ELF-1 (cell line): ENCODE measurements at regions not wholly inside any gene's neighbourhood (a gene's known extent, or its start where the extent isn't known, plus 50 kb on each side); places are given as distances from the start of the nearest gene placed in this dataset.
"Not testable (repeated sequence)": the region's sequence is repeated elsewhere in the genome, so short reads cannot be mapped to it uniquely, and the experiment has no call there.

ENCODE experiments used
- DNase-seq: peaks from one replicate; pipeline ENCODE4 v3.0.0-alpha.2; 2016; ENCODE audit warnings: low read depth, low spot score

DNA sequence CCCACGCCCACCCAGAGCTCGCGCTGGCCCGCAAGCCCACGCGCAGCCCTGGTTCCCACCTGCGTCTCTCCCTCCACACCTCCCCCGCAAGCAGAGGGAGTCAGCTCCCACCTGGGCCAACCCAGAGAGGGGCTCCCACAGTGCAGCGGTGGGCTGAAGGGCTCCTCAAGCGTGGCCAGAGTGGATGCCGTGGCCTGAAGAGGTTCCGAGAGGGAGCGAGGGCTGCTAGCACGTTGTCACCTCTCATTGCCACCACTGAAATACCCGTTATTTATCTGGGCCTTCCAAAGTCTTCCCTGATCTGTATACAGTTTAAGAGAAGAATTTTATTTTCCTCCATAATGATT, 88.3 kb upstream of the MYLIP start:
- no peak for DNase-seq

- DNase-seq: not testable (repeated sequence)
Observed at GRCh38 chr6:16039892-16040627, 88.8 kb upstream of the MYLIP start.

- no peak for DNase-seq
Observed at GRCh38 chr6:16038938-16039337, 89.9 kb upstream of the MYLIP start.

DNA sequence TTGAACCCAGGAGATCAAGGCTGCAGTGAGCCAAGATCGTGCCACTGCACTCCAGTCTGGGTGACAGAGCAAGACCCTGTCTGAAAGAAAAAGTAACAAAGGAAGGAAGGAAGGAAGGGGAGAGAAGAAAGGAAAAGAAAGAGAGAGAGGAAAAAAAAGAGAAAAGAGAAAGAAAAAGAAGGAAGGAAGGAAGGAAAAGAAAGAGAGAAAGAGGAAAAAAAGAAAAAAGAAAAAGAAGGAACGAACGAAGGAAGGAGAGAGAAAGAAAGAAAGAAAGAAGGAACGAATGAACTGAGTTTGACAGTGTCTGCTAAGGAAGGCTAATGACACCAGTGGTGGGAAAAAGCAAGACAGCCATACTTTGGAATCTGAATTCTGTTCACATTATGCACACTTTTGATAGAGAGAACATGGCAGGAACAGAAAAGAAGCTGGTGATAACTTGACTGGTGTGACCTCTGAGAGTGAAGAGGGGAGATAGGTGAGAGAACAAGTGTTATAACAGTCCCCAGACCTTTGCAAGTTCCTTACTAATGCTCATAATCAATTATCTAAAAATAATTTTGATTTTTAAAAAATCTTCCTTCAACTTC, 93.3 kb upstream of the MYLIP start:
- no peak for DNase-seq

- no peak for DNase-seq
Observed at GRCh38 chr6:16033214-16033613, 95.7 kb upstream of the MYLIP start.

- peak; percentile 41 for DNase-seq
Observed at GRCh38 chr6:16031278-16031981, 97.5 kb upstream of the MYLIP start.

- DNase-seq: no peak
Observed at GRCh38 chr6:16028966-16029365, 99.9 kb upstream of the MYLIP start.

- no peak for DNase-seq
Observed at GRCh38 chr6:16020259-16020658, 108.6 kb upstream of the MYLIP start.

DNA sequence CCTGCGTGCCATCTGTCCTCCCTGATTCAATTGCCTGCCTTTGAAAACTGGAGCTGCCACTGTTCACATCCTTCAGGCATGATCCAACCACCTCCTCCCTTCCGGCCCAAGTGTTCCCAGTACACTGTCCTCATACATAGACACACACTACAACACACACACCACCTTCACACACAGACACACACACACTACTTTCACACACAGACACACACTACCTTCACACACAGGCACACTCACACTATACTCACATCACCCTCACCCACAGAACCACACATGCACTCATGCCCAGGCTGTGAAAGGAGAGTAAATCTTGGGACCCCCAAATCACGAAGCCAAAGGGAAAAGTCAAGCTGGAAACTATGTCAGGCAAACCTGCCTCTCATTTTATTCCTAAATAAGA, 109.4 kb upstream of the MYLIP start:
- no peak for DNase-seq

DNA sequence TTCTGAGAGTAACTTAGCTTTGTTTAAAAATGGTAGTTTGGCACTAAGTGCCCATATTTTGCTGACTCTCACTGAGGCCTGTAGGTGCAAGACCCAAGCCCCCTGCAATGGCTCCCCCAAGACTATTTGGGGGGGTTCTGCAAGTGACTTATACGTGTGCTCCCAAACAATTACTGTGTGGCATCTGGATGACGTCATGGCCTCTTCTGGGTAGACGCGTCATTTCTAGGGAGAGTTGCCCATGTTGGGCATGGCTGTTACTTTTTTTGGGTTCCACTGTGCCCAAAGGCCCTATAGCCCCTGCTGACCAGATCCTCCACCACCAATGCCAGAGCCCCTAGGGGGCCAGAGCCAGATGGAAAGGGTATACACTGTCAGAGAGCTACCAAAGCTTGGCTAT, 110.3 kb upstream of the MYLIP start:
- no peak for DNase-seq

- DNase-seq: not testable (repeated sequence)
Observed at GRCh38 chr6:16014325-16014724, 114.6 kb upstream of the MYLIP start.

DNA sequence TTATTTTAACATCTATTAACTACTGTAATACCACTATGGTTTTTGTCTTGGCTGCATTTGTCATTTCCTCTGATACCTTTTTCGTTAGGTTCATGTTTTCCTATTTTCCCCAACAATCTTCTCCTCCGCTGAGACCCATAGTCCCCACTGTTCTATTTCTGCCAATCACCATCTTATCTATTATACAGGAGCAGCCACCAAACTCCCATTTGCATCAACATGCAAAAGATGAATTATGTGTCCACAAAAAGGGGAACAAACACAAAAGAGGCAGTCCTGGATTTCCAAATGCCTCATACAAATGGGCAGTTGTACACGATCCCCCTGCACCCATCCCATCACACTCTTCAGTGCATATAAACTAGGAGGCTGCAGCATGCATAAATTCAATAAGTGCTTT, 121.7 kb upstream of the MYLIP start:
- DNase-seq: no peak

GRCh38 chr6:16006681-16007080, 122.2 kb upstream of the MYLIP start:
- no peak for DNase-seq

DNA sequence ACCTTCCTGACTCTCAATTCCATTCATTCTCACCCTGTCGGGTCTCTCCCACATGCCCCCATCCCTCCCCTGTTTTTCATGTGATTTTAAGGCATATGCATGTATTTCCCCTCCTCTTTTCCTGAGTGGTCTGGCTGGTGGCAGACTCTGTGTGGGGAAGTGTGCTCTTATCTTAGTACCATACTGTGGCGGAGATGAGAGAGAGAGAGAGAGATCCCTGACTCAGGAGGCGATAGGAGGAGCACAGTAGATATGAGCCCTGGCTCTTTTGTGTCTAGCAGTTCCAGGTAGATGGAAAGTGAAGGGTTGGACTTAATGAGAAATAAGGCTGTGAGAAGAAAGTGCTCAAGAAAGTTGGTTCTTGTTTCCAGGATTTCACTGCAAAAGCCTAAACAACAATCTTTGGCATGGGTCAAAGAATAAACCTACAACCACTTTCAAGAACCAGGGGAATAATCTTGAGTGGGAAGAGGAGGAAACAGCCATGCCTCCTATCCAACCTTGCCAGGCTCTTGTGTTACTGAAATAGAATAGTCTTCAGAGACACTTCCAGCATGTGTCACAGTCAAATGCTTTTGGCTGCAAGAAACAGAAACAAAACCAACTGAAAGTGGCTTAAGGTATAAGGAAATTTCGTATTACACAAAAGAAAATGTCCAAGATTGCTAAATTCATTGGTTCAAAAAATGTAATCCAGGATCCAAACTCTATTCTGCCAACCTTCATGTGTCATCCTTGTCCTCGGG, 123.8 kb upstream of the MYLIP start:
- DNase-seq: no peak

DNA sequence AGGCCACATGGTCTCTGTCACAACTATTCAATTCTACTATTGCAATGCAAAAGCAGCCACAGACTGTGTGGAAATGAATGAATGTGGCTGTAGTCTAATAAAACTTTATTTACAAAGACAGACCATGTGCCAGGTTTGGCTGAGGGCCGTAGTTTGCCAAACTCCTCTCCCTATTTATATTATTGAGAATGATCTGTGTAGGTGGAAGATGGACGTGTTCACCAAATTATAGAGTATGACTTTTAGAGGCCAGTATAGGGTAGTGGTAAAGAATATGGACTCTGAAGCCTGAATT, 125.7 kb upstream of the MYLIP start:
- DNase-seq: no peak

- no peak for DNase-seq
Observed at GRCh38 chr6:16002332-16003196, 126.3 kb upstream of the MYLIP start.

GRCh38 chr6:16001158-16001557, 127.7 kb upstream of the MYLIP start:
- no peak for DNase-seq

DNA sequence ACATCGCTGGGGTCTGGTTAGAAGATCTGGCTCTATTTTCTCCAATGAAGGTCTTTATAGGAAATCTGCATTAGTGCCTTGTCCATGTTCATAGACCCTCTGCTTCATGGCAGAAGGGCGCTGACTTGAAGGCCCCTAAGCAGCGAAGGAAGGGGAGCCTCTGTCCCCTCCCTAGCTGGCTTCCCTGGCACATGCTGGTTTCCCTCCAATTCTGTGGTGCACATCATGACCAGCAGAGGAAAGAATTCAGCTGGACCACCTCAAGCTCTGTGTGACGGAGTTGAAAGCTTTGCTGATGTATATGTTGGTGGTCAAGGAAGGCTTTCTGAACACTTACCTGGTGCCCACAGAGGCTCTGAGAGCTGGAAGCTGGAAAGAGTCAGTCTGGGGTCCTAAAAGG, 129.7 kb upstream of the MYLIP start:
- no peak for DNase-seq

DNA sequence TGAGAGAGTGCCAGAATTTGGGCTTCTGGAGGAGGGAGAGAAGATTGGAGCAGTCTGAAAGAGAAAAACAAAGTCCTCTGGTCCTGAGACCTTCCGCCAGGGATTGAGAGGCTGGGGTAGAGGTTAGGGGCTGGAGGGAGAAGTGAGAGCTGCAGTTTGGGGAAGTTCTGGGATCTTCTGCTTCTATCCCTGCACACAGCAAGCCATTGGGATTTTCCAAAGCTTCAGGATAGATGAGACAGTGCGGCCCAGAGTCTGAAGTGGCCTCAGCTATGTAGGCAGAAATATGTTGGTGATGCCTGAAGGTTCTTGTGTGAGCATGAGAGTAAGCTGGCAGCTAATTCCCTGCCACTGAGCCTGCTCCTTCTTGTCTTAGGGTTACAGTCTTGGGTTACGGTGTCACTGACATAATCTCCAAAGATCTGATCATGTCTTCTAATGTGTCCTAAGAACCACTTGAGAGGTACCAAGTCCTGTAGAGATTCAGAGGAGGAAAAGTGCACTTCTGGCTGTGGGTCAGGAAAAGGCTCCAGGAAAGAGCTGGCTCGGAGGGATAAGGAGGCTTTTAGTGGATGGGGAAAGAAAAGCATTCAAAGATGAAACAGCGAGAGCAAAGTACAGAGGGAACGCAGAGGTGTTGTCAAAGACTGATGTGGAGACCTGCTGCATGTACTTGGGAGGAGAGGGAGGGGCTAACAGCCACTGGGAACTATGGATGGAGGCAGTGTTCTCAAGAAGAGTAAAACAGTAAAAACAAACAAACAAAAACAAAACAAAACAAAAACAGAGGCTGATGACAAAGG, 131.1 kb upstream of the MYLIP start:
- DNase-seq: no peak

- DNase-seq: peak; percentile 11
Observed at GRCh38 chr6:15996030-15996429, 132.9 kb upstream of the MYLIP start.

DNA sequence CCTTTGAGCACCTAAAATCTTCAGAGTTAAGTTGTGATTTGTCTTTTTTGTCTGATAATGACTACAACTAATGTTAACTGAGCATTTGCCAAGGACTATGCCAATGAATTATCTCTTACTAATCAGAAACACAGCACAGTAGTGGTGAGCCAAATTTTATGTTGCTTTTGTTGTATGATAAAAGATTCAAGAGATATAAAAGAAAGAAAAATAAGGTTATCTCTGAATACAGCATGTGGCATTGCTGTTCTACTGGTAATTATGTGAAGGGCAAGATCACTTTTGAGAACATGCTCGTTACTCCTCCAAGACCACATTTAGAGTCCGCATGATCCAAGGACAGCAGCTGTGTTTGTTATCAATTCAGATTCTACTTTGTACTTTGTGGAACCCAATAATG, 133.4 kb upstream of the MYLIP start:
- no peak for DNase-seq
